ENCODE measurements at regions not wholly inside any gene's neighbourhood (a gene's known extent, or its start where the extent isn't known, plus 50 kb on each side); places are given as distances from the start of the nearest gene placed in this dataset.

GRCh38 chr7:32428546-32428945 lies 61.6 kb downstream of the LSM5 start:
- no peak for DNase-seq (ENCODE audit: unreplicated experiment)
- peaks cover 48% of the 10 kb centered on the region for H3K27me3 Mint-ChIP-seq (ENCODE audit: insufficient read depth, unreplicated experiment)
- POLR2A ChIA-PET = no interaction called here
- no peak for TF ChIP-seq CTCF (IDR thresholded peaks at IDR 0.05; ENCODE audit: unreplicated experiment)
- no peak overlapping the region for H3K4me3 Mint-ChIP-seq (ENCODE audit: unreplicated experiment)
- intact Hi-C loops (cut with micrococcal nuclease) = no loop called here
- CTCF ChIA-PET = interaction anchor here (0.7 to 2.1 kb wide), 2 partner anchors 10 to 51 kb away, joined by 3 to 6 read pairs; no protein-coding TSS in a partner anchor
- H3K9me3 Mint-ChIP-seq (ENCODE audit: unreplicated experiment) = peaks cover 7% of the 10 kb centered on the region
- BruUV-seq (replicated peaks) = no TSS peak
- H3K4me1 Mint-ChIP-seq (ENCODE audit: insufficient read depth, unreplicated experiment) = no peaks in the 10 kb centered on the region
- H3K27ac Mint-ChIP-seq (ENCODE audit: low read depth, unreplicated experiment) = no peak overlapping the region
- no peaks in the 10 kb centered on the region for H3K36me3 Mint-ChIP-seq (ENCODE audit: insufficient read depth, unreplicated experiment)

- no peak overlapping the region for H3K27ac Mint-ChIP-seq (ENCODE audit: low read depth, unreplicated experiment)
- H3K4me3 Mint-ChIP-seq (ENCODE audit: unreplicated experiment) = no peak overlapping the region
- peak; percentile 26 for DNase-seq (ENCODE audit: unreplicated experiment)
- ChIA-PET POLR2A (no interaction called here), CTCF (interaction anchor here (0.5 to 2.1 kb wide), 4 partner anchors 11 to 745 kb away, joined by 3 to 6 read pairs (median 3); no protein-coding TSS in a partner anchor)
- H3K27me3 Mint-ChIP-seq (ENCODE audit: insufficient read depth, unreplicated experiment) = peaks cover 48% of the 10 kb centered on the region
- no TSS peak for BruUV-seq (replicated peaks)
- no peaks in the 10 kb centered on the region for H3K36me3 Mint-ChIP-seq (ENCODE audit: insufficient read depth, unreplicated experiment)
- H3K4me1 Mint-ChIP-seq (ENCODE audit: insufficient read depth, unreplicated experiment) = no peaks in the 10 kb centered on the region
- intact Hi-C loops (cut with micrococcal nuclease) = no loop called here
- TF ChIP-seq CTCF (IDR thresholded peaks at IDR 0.05; ENCODE audit: unreplicated experiment) = no peak
- H3K9me3 Mint-ChIP-seq (ENCODE audit: unreplicated experiment) = peaks cover 7% of the 10 kb centered on the region
These were observed 62.4 kb downstream of the LSM5 start for GRCh38 chr7:32427769-32428291.

- Mint-ChIP-seq H3K36me3 (ENCODE audit: insufficient read depth, unreplicated experiment) (no peaks in the 10 kb centered on the region), H3K4me1 (ENCODE audit: insufficient read depth, unreplicated experiment) (no peaks in the 10 kb centered on the region), H3K9me3 (ENCODE audit: unreplicated experiment) (no peaks in the 10 kb centered on the region), H3K4me3 (ENCODE audit: unreplicated experiment) (no peak overlapping the region), H3K27me3 (ENCODE audit: insufficient read depth, unreplicated experiment) (peaks cover 16% of the 10 kb centered on the region), H3K27ac (ENCODE audit: low read depth, unreplicated experiment) (no peak overlapping the region)
- intact Hi-C loops (cut with micrococcal nuclease) = no loop called here
- ChIA-PET CTCF (interaction anchor here (0.5 to 1.2 kb wide), 4 partner anchors 10 to 1595 kb away, joined by 3 to 4 read pairs (median 3); no protein-coding TSS in a partner anchor), POLR2A (no interaction called here)
- no peak for DNase-seq (ENCODE audit: unreplicated experiment)
- no TSS peak for BruUV-seq (replicated peaks)
- no peak for TF ChIP-seq CTCF (IDR thresholded peaks at IDR 0.05; ENCODE audit: unreplicated experiment)
These were observed 73.3 kb downstream of the LSM5 start for GRCh38 chr7:32416846-32417245.

- Mint-ChIP-seq H3K27me3 (ENCODE audit: insufficient read depth, unreplicated experiment) (peaks cover 16% of the 10 kb centered on the region), H3K4me3 (ENCODE audit: unreplicated experiment) (no peak overlapping the region), H3K36me3 (ENCODE audit: insufficient read depth, unreplicated experiment) (no peaks in the 10 kb centered on the region), H3K9me3 (ENCODE audit: unreplicated experiment) (no peaks in the 10 kb centered on the region), H3K27ac (ENCODE audit: low read depth, unreplicated experiment) (no peak overlapping the region), H3K4me1 (ENCODE audit: insufficient read depth, unreplicated experiment) (no peaks in the 10 kb centered on the region)
- intact Hi-C loops (cut with micrococcal nuclease) = no loop called here
- ChIA-PET POLR2A (no interaction called here), CTCF (interaction anchor here (0.6 to 1.2 kb wide), 2 partner anchors 9 to 58 kb away, joined by 3 to 4 read pairs; no protein-coding TSS in a partner anchor)
- DNase-seq (ENCODE audit: unreplicated experiment) = peak; percentile 22
- no peak for TF ChIP-seq CTCF (IDR thresholded peaks at IDR 0.05; ENCODE audit: unreplicated experiment)
- no TSS peak for BruUV-seq (replicated peaks)
These were observed 74.2 kb downstream of the LSM5 start for GRCh38 chr7:32415936-32416335.

Measured in MCF 10A (cell line).